ENCODE measurements at regions not wholly inside any gene's neighbourhood (a gene's known extent, or its start where the extent isn't known, plus 50 kb on each side); places are given as distances from the start of the nearest gene placed in this dataset.

DNA sequence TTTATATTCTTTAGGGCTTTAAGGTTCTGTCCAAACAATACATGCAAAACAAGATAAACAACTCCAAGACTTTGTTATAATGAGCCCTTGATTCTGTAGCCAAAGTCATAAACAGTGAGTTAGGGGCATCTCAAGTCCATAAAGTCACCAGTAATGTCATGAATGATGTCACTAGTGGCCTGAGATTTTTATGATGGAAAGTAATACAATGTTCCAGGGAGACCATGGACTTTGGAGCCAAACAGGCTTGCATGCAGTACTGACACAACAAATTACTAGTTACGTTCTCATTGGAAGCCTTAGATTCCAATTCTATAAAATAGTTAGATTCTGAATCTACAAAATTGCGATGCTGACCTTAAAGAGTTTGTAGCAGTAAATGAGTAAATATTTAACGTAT lies 280.0 kb downstream of the HINT1 start:
- H2AK5ac ChIP-seq (ENCODE audit: insufficient read length, low read length) = no peak overlapping the region
- H2AFZ ChIP-seq (ENCODE audit: low read length) = no peak overlapping the region
- no peak overlapping the region for H3K56ac ChIP-seq (ENCODE audit: insufficient read length, low read depth, low read length)
- no peaks in the 10 kb centered on the region for H3K23me2 ChIP-seq (ENCODE audit: insufficient read length, low read depth, low read length, poor library complexity, severe bottlenecking)
- no peak overlapping the region for H4K91ac ChIP-seq (ENCODE audit: insufficient read length, low read depth, low read length)
- H2BK20ac ChIP-seq (ENCODE audit: low read depth, low read length, poor library complexity, severe bottlenecking) = no peak overlapping the region
- H3K23ac ChIP-seq (ENCODE audit: insufficient read length, low read depth, low read length) = no peak overlapping the region
- no peak overlapping the region; a peak in 1 of 7 replicates for H3K27ac Mint-ChIP-seq
- no peak overlapping the region for H3K4me2 ChIP-seq (ENCODE audit: insufficient read depth, insufficient read length, low read length)
- no peak for DNase-seq
- no peak overlapping the region for H3T11ph ChIP-seq (ENCODE audit: low read length)
- no peak overlapping the region for H2BK12ac ChIP-seq (ENCODE audit: insufficient read length, low read depth, low read length)
- no peak for TF ChIP-seq CTCF (conservative IDR thresholded peaks at IDR 0.05)
- H3K36me3 Mint-ChIP-seq (ENCODE audit: insufficient read depth in 1 of 3, low read depth in 3 of 3) = no peaks in the 10 kb centered on the region
- H3K18ac ChIP-seq (ENCODE audit: insufficient read length, low read depth, low read length) = no peak overlapping the region
- H3K79me1 ChIP-seq (ENCODE audit: insufficient read depth, low read depth, low read length, poor library complexity, severe bottlenecking) = no peaks in the 10 kb centered on the region
- H2BK120ac ChIP-seq (ENCODE audit: low read depth, low read length, poor library complexity, severe bottlenecking) = no peak overlapping the region
- WGBS (ENCODE audit: extremely low coverage, insufficient read length, low lambda C conversion rate) = no CpG with 5 or more reads among the region's 3 CpGs
- no peak overlapping the region for H2BK15ac ChIP-seq (ENCODE audit: low read depth, low read length)
- no peak overlapping the region for H3K14ac ChIP-seq (ENCODE audit: insufficient read depth, low read length)
- H3K4me1 ChIP-seq (ENCODE audit: insufficient read depth, low read length) = no peaks in the 10 kb centered on the region
- H4K20me1 ChIP-seq (ENCODE audit: control insufficient read depth, insufficient read depth, insufficient read length) = no peaks in the 10 kb centered on the region
- H4K8ac ChIP-seq (replicated peaks; ENCODE audit: insufficient read length, low read depth, low read length) = no peak overlapping the region
- no peaks in the 10 kb centered on the region for H3K9me3 ChIP-seq (ENCODE audit: control insufficient read depth, low read depth, low read length)
- no peak overlapping the region for H2BK5ac ChIP-seq (ENCODE audit: insufficient read length, low read length)
- no peak overlapping the region for H3K27ac ChIP-seq (ENCODE audit: insufficient read length, low read depth, low read length)
- H3K27me3 Mint-ChIP-seq (ENCODE audit: low read depth) = no peaks in the 10 kb centered on the region; the same call in 1 of the 2 replicates
- H3K9ac ChIP-seq (ENCODE audit: extremely low read depth, insufficient read length, low read length) = no peak overlapping the region
- no peaks in the 10 kb centered on the region for H3K9me3 Mint-ChIP-seq
- no peaks in the 10 kb centered on the region for H3K79me2 ChIP-seq (ENCODE audit: insufficient read depth, low read length)
- peaks cover 10 to 15% of the 10 kb centered on the region in 2 experiments for H3K4me1 Mint-ChIP-seq
- no peak overlapping the region for H3K4me3 Mint-ChIP-seq
- H4K5ac ChIP-seq (ENCODE audit: insufficient read length, low read depth, low read length) = no peak overlapping the region
- no peak overlapping the region for H3K4ac ChIP-seq (ENCODE audit: low read depth, low read length)
- no peaks in the 10 kb centered on the region for H3K27me3 ChIP-seq (ENCODE audit: insufficient read depth, low read length)
